GM12864 (cell line): ENCODE measurements at regions not wholly inside any gene's neighbourhood (a gene's known extent, or its start where the extent isn't known, plus 50 kb on each side); places are given as distances from the start of the nearest gene placed in this dataset.

Source experiments
- DNase-seq: peaks from one replicate; pipeline ENCODE4 v3.0.0-alpha.2; 2011; ENCODE audit warnings: low read depth
- H3K4me3 ChIP-seq: 2 replicates; pipeline ENCODE4 v1.5.1; 2011; ENCODE audit warnings: mild to moderate bottlenecking, low read depth, low read length, control low read depth
- CTCF ChIP-seq: IDR thresholded peaks from 2 replicates; pipeline ENCODE4 v1.5.1; 2011; ENCODE audit warnings: low read depth, mild to moderate bottlenecking, moderate library complexity, low read length, control low read depth, inconsistent platforms; ENCODE audit errors: missing control alignments

DNA sequence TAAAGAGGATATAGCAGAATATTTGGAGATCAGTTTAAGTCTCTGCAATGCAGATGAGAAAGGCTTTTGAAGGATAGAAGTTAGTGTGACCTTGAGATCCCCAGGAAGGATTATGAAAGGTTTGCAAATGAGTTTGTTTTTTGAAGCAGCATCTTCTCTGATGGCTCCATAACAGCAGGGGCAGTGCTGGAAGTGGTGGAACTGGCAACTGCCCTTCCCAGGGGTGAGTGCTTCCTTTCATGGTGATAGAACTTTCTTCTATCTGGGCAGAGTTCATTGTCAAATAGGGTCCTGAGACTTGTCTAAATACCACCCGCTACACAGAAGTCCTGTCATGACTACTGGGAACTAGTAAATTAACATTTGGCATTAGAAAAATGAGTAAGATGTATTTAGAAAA, 314.2 kb upstream of the MCTP2 start:
- no peak for TF ChIP-seq CTCF
- H3K4me3 ChIP-seq: no peak overlapping the region
- DNase-seq: no peak

DNA sequence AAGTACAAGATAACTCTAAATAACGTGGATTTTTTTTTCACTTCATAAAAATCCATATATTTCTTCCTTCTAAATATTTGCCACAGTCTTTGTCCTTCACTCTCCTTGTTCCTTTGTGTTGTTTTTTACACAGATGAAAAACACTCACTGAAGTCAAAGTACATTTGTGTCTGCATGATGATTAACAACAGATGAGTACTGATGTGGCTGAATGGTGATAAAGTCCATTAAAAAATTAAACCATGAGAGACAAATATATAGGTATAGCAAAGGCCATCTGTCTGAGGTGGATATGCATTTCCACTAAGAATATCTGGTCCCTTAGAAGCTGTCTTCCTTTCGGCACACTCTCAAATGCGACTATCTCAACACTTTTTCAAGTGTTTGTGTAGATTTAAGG, 317.5 kb upstream of the MCTP2 start:
- DNase-seq: no peak
- TF ChIP-seq CTCF: no peak
- no peak overlapping the region for H3K4me3 ChIP-seq

DNA sequence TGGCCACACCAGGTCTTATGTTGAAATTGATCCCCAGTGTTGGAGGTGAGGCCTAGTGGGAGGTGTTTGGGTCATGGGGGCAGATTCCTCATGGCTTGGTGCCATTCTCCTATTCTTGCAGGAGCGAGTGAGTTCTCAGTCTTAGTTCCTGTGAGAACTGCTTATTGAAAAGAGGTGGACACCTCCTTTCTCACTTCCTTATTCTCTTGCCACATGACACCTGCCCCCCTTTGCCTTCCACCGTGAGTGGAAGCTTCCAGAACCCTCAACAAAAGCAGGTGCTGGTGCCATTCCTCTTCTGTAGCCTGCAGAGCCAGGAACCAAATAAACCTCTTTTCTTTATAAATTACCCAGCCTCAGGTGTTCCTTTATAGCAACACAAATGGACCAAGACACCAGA, 318.1 kb upstream of the MCTP2 start:
- TF ChIP-seq CTCF: no peak
- no peak for DNase-seq
- H3K4me3 ChIP-seq: no peak overlapping the region

GRCh38 chr15:93900476-93901400, 330.6 kb upstream of the MCTP2 start:
- no peak overlapping the region for H3K4me3 ChIP-seq
- no peak for TF ChIP-seq CTCF
- no peak for DNase-seq

DNA sequence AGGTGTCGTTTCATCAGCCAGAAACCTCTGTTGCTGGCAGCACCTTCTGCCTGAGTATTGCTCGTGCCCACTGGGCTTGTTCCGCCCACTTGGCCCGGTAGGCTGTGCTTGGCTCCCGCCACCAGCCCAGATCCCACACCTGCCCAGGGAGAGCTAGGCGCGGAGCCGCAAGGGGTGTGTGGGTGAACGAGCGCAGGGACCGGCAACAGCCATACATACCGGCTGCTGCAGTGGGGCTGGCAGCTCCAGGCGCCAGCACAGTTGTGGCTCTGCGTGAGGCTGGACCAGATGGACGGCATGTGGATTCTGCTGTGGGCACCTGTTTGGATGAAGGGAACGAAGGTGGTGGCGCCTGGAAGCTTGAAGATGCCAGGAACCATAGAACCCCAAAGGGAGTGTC, 331.5 kb upstream of the MCTP2 start:
- TF ChIP-seq CTCF: no peak
- no peak for DNase-seq

DNA sequence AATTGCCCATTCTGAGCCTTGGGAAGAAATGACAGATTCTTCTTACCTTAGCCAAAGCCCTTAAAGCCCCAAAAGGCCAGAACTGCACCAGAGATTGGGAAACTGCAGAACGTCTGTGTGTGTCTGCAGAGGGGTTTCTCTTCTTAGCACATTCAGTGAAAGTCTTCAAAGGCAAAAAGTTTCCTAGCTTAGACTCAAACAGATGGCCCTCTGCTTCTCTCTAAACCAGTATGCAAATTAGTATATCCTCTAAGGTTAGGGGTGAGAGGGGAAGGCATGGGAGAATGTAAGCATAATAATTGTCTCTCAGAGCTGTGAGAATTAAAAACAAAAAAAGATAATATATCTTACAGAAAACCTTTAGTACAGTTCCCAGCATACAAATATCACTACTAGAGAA, 334.0 kb upstream of the MCTP2 start:
- TF ChIP-seq CTCF: no peak
- no peak for DNase-seq
- H3K4me3 ChIP-seq: no peak overlapping the region

More for the DNA sequence above, 331.5 kb upstream of the MCTP2 start:
- H3K4me3 ChIP-seq: no peak overlapping the region

GRCh38 chr15:93895976-93896770, 335.2 kb upstream of the MCTP2 start:
- H3K4me3 ChIP-seq: no peak overlapping the region
- DNase-seq: no peak
- TF ChIP-seq CTCF: no peak
